Cardiac muscle cell (in vitro differentiated cells and primary cell): ENCODE measurements at regions not wholly inside any gene's neighbourhood (a gene's known extent, or its start where the extent isn't known, plus 50 kb on each side); places are given as distances from the start of the nearest gene placed in this dataset.
"Not testable (repeated sequence)": the region's sequence is repeated elsewhere in the genome, so short reads cannot be mapped to it uniquely, and the experiment has no call there.

Experiments used
- DNase-seq, 2 donors: peaks; one replicate each; pipeline versions ENCODE4 v3.0.0 to v3.0.0-alpha.2; 2010 to 2017; ENCODE audit warnings: low read depth in 1 of 2, low spot score in 1 of 2
- H3K27ac ChIP-seq: fragments of 200-600 bp; sonication (generic); 2 replicates; pipeline ENCODE4 v1.5.1; 2016
- H3K27me3 ChIP-seq: fragments of 200-600 bp; sonication (generic); 2 replicates; pipeline ENCODE4 v1.6.0; 2016; ENCODE audit warnings: control low read depth
- H3K36me3 ChIP-seq: fragments of 200-600 bp; sonication (generic); 2 replicates; pipeline ENCODE4 v1.5.1; 2016; ENCODE audit warnings: control low read depth
- H3K4me1 ChIP-seq: fragments of 200-600 bp; sonication (generic); 2 replicates; pipeline ENCODE4 v1.8.1; 2017; ENCODE audit warnings: low read depth, mild to moderate bottlenecking, mixed run types
- H3K4me3 ChIP-seq: fragments of 200-600 bp; sonication (generic); 2 replicates; pipeline ENCODE4 v1.5.1; 2016; ENCODE audit warnings: mild to moderate bottlenecking
- H3K9me3 ChIP-seq: fragments of 200-600 bp; sonication (generic); 2 replicates; pipeline ENCODE4 v1.5.1; 2017; ENCODE audit warnings: low read depth, mild to moderate bottlenecking, control low read depth
- CTCF ChIP-seq: IDR thresholded peaks from 2 replicates; pipeline ENCODE4 v1.5.1; 2012; ENCODE audit warnings: low read depth, mild to moderate bottlenecking, low read length

GRCh38 chr10:117432866-117433265 is 57.6 kb upstream of the PDZD8 start:
- TF ChIP-seq CTCF: no peak
- DNase-seq: no peak
- Histone ChIP-seq H3K9me3 (no peaks in the 10 kb centered on the region), H3K4me3 (no peak overlapping the region), H3K27me3 (no peaks in the 10 kb centered on the region), H3K27ac (no peak overlapping the region), H3K4me1 (peaks cover 22% of the 10 kb centered on the region), H3K36me3 (no peaks in the 10 kb centered on the region)

- DNase-seq: no peak
- no peaks in the 10 kb centered on the region for H3K9me3 ChIP-seq
- H3K36me3 ChIP-seq: no peaks in the 10 kb centered on the region
- H3K27me3 ChIP-seq: no peaks in the 10 kb centered on the region
- H3K27ac ChIP-seq: no peak overlapping the region
- H3K4me1 ChIP-seq: peaks cover 22% of the 10 kb centered on the region
- TF ChIP-seq CTCF: no peak
- H3K4me3 ChIP-seq: no peak overlapping the region
Measured at GRCh38 chr10:117431160-117431559, 55.9 kb upstream of the PDZD8 start.

GRCh38 chr10:117430535-117430934 is 55.3 kb upstream of the PDZD8 start:
- peaks cover 22% of the 10 kb centered on the region for H3K4me1 ChIP-seq
- H3K27me3 ChIP-seq, H3K9me3 ChIP-seq, H3K4me3 ChIP-seq, H3K36me3 ChIP-seq, H3K27ac ChIP-seq, DNase-seq: not testable (repeated sequence)

- DNase-seq: no peak
- no peaks in the 10 kb centered on the region for H3K27me3 ChIP-seq
- no peak for TF ChIP-seq CTCF
- no peak overlapping the region for H3K4me3 ChIP-seq
- no peaks in the 10 kb centered on the region for H3K9me3 ChIP-seq
- peaks cover 22% of the 10 kb centered on the region for H3K4me1 ChIP-seq
- no peaks in the 10 kb centered on the region for H3K36me3 ChIP-seq
- H3K27ac ChIP-seq: no peak overlapping the region
Measured at GRCh38 chr10:117429643-117430265, 54.5 kb upstream of the PDZD8 start.

GRCh38 chr10:117427356-117427755 is 52.1 kb upstream of the PDZD8 start:
- no peak for DNase-seq
- no peaks in the 10 kb centered on the region for H3K36me3 ChIP-seq
- no peak for TF ChIP-seq CTCF
- no peak overlapping the region for H3K4me3 ChIP-seq
- H3K4me1 ChIP-seq: peaks cover 22% of the 10 kb centered on the region
- H3K9me3 ChIP-seq: no peaks in the 10 kb centered on the region
- H3K27ac ChIP-seq: no peak overlapping the region
- H3K27me3 ChIP-seq: no peaks in the 10 kb centered on the region

- Histone ChIP-seq H3K9me3 (no peaks in the 10 kb centered on the region), H3K27ac (no peak overlapping the region), H3K27me3 (no peaks in the 10 kb centered on the region), H3K36me3 (no peaks in the 10 kb centered on the region), H3K4me1 (peaks cover 14% of the 10 kb centered on the region), H3K4me3 (no peak overlapping the region)
- TF ChIP-seq CTCF: no peak
- no peak for DNase-seq
Measured at GRCh38 chr10:117425974-117426566, 50.8 kb upstream of the PDZD8 start.
